ENCODE measurements at regions not wholly inside any gene's neighbourhood (a gene's known extent, or its start where the extent isn't known, plus 50 kb on each side); places are given as distances from the start of the nearest gene placed in this dataset.
"Not testable (repeated sequence)": the region's sequence is repeated elsewhere in the genome, so short reads cannot be mapped to it uniquely, and the experiment has no call there.

- TF ChIP-seq CTCF (IDR thresholded peaks at IDR 0.05; ENCODE audit: low read depth, low read length, missing control alignments) = no peak
- DNase-seq (ENCODE audit: low read depth) = no peak
- in situ Hi-C loops (cut with HindIII; ENCODE audit: low sequenced_read_pairs) = no loop called here
- no peak overlapping the region for H3K4me3 ChIP-seq (ENCODE audit: low read depth, low read length)
Observed at GRCh38 chr1:104029456-104029970, 279.8 kb downstream of the AMY1C start.

DNA sequence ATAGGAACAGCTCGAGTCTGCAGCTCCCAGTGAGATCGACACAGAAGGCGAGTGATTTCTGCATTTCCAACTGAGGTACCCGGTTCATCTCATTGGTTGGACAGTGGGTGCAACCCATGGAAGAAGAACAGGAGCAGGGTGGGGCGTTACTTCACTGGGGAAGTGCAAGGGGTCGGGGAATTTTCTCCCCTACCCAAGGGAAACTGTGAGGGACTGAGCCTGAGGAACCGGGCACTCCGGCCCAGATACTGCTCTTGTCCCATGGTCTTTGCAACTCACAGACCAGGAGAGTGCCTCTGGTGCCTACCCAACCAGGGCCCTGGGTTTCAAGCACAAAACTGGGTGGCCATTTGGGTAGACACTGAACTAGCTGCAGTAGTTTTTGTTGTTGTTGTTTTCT is 307.1 kb downstream of the AMY1C start:
- DNase-seq (ENCODE audit: low read depth) = no peak
- H3K4me3 ChIP-seq (ENCODE audit: low read depth, low read length) = no peak overlapping the region
- no peak for TF ChIP-seq CTCF (IDR thresholded peaks at IDR 0.05; ENCODE audit: low read depth, low read length, missing control alignments)
- in situ Hi-C loops (cut with HindIII; ENCODE audit: low sequenced_read_pairs) = no loop called here

- H3K4me3 ChIP-seq (ENCODE audit: low read depth, low read length); in situ Hi-C loops (cut with HindIII; ENCODE audit: low sequenced_read_pairs); DNase-seq (ENCODE audit: low read depth): not testable (repeated sequence)
Observed at GRCh38 chr1:104057219-104057898, 307.7 kb downstream of the AMY1C start.

GRCh38 chr1:104061637-104062036 is 311.9 kb downstream of the AMY1C start:
- H3K4me3 ChIP-seq (ENCODE audit: low read depth, low read length); DNase-seq (ENCODE audit: low read depth); in situ Hi-C loops (cut with HindIII; ENCODE audit: low sequenced_read_pairs): not testable (repeated sequence)

DNA sequence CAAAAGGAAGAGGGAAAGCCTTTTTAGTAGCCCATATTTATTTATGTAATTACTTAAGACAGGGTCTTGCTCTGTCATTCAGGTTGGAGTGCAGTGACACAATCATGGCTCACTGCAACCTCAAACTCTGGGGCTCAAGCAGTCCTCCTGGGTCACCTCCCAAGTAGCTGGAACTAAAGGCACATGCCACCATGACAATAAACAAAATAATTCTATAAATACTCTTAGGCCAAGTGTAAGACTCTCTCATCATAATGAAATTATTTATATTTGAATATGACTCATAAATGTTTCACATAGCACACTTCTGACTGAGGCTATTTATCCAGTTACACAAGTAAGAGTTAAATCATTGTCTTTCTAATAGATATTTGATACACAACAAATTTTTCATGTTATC is 314.7 kb downstream of the AMY1C start:
- in situ Hi-C loops (cut with HindIII; ENCODE audit: low sequenced_read_pairs) = no loop called here
- no peak for DNase-seq (ENCODE audit: low read depth)
- TF ChIP-seq CTCF (IDR thresholded peaks at IDR 0.05; ENCODE audit: low read depth, low read length, missing control alignments) = no peak

DNA sequence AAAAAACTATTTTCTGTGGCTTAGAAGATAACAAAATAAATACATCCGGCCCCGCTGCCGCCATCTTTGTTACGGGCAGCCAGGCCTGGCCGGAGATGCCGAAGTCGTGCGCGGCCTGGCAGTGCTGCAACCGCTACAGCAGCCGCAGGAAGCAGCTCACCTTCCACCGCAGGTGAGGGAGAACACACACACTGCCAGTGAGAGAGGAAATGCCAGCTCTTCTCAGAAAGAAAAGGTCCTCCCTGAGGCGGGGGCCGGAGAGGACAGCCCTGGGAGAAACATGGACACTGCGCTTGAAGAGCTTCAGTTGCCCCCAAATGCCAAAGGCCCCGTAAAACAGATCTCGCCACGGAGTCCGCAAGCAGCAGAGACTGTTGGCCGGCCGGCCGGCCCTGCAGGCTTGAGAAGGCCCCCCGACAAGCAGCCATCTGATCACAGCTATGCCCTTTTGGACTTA is 323.2 kb downstream of the AMY1C start:
- in situ Hi-C loops (cut with HindIII; ENCODE audit: low sequenced_read_pairs) = no loop called here

More for the DNA sequence above, 314.7 kb downstream of the AMY1C start:
- H3K4me3 ChIP-seq (ENCODE audit: low read depth, low read length) = no peak overlapping the region

DNA sequence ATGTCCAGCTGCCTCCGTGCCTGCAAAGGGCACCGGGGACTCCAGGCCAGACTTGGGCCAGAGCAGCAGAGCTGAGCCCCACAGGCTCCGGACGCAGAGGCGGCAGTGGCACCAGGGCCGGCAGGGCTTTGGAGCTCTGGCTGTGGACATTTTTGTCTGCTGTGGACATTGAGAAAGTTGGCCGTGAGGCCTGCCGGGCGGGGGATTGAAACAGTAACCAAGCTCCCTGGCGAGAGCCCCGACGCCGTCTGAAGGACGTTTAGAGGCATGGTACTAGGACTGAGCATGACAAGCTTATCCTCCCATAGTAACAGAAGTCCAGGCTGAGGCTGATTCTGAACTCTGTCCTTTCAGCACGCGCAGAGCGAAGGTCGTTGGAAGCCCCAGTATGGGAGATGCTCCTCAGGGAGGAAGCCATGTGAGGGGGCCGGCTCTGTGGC is 323.8 kb downstream of the AMY1C start:
- in situ Hi-C loops (cut with HindIII; ENCODE audit: low sequenced_read_pairs) = no loop called here
- no peak for TF ChIP-seq CTCF (IDR thresholded peaks at IDR 0.05; ENCODE audit: low read depth, low read length, missing control alignments)
- no peak for DNase-seq (ENCODE audit: low read depth)
- H3K4me3 ChIP-seq (ENCODE audit: low read depth, low read length) = no peak overlapping the region

More for the DNA sequence above, 323.2 kb downstream of the AMY1C start:
- H3K4me3 ChIP-seq (ENCODE audit: low read depth, low read length) = no peak overlapping the region
- TF ChIP-seq CTCF (IDR thresholded peaks at IDR 0.05; ENCODE audit: low read depth, low read length, missing control alignments) = no peak
- DNase-seq (ENCODE audit: low read depth) = no peak
